Medulla oblongata (tissue), 1 donor: ENCODE measurements at regions not wholly inside any gene's neighbourhood (a gene's known extent, or its start where the extent isn't known, plus 50 kb on each side); places are given as distances from the start of the nearest gene placed in this dataset.
"Not testable (repeated sequence)": the region's sequence is repeated elsewhere in the genome, so short reads cannot be mapped to it uniquely, and the experiment has no call there.

Experiments used
- DNase-seq: peaks from one replicate; pipeline ENCODE4 v3.0.0-alpha.2; 2015; ENCODE audit errors: extremely low spot score

DNA sequence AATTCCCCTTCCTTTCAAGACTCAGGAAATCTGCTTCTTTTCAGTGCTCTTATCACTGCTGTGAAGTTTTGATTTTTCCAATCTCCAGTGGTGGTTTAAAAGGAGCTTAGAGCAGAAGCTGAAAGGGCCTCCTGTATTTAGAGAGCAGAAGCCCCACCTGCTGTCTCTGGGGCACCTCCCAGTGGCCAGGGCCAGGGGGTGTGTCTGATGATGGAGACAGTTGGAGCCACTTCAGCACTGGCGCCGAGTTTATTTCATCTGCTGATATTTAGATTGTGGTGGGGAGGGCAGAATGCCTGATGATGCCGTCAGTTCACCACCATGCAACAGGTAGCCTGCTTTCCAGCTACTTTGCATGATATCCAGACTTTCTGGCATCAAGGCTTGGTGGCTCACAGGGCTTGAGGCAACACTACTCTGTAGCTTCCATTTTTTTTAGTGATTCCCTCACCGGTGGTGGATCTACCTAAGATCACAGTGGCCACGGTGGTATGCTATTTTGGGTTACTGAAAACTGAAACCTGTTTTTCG is 371.9 kb downstream of the KCNRG start:
- peak; percentile 61 for DNase-seq

DNA sequence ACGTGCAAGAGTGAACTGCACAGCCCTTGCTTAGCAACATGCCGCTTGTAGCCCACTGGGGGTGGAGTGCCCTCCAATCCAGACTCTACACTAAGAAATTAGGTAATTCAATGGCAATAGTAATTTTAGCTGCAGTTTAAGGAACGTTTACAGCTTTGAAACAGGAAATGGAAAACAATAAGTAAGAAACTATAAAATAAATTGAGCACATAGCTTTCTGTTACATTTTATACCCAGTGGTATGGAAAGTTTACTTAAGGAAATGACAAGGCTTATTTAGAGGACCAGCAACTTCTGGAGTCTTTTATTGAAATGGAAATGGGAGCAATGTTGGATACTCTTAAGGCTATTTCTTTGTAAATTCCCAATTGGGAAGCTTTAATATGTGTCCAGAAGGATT is 373.2 kb downstream of the KCNRG start:
- DNase-seq = no peak

DNA sequence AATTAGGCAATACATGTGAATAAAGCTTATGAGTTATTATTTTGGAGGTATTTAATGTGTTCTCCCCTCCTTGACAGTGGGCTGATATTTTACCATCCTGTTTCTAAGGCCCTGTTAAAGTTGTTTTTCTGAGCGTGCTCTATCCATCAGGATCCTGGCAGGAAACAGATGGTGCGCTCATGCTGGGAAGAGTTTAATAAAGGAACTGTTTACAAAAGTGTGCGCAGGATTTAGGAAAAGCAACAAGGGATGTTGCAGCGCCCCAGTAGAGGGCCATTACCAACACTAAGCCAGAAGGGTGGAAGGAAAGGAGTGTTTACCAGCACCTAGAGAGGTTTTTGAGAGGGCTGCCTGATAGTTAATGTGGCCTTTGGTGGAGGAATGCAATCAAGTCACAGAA is 374.5 kb downstream of the KCNRG start:
- no peak for DNase-seq

DNA sequence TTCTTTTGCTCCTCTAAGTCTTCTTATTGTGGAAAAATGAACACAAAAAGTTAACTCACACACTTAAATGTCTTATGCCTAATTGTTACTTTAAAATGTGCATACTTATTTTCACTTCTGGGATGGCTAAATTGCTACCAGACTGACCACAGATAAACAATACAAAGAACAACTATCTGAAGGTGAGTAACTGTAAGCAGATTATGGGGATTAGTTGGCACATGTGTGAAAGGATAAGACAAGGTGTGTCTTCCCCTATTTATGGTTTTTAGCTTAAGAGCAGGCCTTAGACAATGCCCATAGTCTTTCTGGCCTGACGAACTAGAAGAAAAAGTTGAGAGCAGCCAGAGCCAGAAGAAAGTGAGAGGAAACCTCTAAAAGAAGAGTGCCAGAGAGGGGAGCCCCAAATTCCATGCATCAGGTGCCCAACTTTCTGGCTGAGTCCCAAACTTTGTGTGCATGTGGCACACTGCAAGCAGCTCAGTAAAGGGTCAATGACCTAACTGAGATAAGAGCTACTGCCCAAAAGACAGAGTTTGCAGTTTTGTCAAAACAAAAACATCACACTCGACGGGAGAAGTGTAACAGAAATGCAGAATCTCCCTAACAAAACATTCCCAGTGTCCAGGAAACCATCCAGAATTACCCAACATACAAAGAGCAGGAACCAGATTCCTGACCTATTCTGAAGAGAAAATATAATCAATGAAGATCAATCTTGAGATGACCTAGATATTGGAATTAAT is 375.4 kb downstream of the KCNRG start:
- DNase-seq = no peak

DNA sequence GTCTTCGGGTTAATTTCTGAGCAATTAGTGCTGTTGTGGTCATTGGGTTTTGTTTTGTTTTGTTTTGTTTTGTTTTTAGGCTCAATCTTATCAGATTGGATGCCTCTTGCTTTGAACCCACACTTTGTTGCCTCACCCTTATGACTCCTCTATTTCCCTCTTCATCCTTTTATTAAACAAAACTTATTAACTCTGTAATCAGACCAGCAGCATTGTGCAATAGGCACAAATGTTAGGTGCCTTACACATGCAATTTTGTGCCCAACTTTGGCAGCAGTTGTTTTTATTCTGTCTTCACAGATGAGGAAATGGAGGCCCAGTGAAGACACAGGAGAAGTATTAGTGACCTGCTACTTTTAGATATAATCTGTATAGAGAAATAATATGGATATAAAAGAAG is 377.7 kb downstream of the KCNRG start:
- DNase-seq = no peak

DNA sequence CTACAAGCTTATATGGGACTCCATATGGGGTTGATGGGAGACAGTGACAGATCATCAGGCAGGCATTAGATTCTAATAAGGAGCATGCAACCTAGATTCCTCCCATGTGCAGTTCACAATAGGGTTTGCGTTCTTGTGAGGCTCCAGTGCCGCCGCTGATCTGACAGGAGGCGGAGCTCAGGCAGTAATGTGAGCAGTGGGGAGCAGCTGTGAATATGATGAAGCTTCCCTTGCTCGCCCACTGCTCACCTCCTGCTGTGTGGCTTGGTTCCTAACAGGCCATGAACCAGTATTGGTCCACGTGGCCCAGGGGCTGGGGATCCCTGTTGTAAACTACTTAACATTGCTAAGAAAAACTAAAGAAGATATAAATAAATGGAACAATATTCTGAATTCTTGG is 378.4 kb downstream of the KCNRG start:
- peak; percentile 28 for DNase-seq

DNA sequence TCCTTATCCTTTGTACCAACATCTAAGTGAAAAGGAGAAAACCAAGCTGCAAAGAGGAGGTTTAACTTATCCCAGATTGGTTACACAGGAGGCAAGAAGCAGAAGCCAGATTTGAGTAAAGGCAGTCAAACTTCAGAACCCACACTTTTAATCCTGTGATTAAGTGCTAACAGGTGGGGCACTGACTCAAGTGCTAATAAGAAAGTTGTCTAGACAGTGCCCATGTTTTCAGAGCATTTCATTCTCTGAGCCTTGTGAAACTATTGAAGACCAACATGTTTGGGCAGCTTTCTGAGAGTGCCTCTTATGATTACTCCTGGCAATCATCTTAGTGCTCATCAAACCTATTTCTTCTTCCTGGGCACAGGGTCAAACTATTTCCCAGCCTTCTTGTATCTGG is 380.8 kb downstream of the KCNRG start:
- no peak for DNase-seq

DNA sequence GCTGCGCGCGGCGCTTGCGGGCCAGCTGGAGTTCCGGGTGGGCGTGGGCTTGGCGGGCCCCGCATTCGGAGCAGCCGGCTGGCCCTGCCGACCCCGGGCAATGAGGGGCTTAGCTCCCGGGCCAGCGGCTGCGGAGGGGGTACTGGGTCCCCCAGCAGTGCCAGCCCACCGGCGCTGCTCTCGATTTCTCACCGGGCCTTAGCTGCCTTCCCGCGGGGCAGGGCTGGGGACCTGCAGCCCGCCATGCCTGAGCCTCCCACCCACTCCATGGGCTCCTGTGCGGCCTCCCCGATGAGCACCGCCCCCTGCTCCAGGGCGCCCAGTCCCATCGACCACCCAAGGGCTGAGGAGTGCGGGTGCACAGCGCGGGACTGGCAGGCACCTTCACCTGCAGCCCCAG is 381.4 kb downstream of the KCNRG start:
- DNase-seq = not testable (repeated sequence)

DNA sequence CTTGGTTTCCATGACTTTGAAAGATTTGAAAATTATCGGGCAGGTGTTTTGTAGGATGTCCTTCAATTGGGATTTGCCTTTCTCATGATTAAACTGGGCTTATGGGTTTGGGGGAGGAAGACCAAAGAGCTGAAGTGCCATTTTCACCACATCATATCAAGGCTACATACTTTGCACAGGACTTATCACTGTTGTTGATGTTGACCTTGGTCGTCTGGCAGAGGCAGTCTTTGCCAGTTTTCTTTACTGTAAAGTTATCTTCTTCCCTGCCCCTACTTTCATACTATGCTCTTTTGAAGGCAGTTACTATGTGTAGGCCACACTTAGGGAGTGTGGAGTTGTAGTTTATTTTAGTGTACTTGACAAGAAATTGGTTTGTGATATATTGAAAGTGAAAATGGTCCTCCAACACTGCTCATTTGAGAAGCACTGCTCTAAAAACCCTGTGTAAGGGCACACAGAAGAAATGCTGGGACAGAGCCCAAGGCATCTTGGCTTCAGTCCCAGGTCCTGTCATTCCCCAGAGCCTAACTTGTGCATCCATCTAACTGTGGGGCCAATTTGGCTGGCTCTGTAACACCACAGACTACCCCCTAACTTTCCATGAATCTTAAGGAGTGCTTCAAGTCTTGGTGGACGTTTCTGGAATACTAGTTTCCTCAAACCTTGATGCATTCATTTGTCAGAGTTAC is 384.9 kb downstream of the KCNRG start:
- peak; percentile 90 for DNase-seq

DNA sequence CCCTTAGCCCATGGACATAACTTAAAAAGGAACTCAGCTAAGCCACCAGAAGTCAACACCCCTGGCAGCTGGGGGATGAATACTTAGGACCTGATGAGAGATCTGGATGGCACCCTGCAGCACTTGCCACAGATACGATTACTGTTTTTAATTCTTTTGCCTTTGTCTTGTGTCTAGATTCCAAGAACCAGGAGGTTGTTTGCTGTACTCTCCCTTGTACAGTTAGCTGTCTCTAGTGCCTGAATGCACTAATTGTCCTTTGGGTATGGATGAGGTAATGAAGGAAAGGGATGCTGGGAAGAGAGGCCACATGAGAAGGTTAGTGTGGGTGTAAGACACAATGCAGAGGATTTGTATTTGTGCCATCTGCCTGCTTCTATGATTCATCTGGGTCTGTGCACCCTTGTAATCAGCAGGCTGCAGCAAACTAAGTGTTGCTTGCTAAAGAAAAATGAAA is 385.8 kb downstream of the KCNRG start:
- peak; percentile 90 for DNase-seq

DNA sequence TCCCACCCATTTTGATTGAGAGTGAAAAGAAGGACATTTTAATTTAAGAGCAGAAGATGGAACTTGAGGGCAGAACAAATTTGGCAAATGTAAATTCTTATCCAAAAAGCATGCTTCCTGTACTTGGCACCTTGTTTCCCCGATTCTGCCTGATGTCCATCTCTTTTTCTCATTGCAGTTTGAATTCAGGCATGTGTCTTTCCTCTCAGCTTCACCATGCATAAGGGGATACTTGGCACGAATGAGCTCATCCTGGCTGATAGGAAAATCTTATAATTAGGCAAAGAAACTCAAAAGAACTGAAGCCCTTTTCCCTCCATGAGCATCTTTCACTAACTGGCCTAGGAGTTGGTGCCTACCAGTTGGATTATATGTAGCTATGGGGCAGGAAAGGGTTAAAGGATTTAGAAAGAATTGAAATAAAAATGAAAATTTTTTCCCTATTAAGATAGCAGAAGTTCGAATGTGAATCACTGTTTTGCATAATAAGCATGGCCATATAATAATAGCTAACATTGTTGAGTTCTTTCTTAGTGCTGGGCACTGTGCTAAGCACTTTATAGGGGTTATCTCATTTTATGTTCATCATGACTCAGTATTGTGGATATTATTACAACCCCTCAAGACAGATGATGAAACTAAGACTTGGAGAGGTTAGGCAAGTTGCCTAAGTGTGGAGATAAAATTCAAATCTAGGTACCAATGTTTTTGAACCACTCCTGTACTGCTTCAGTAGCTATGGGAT is 386.6 kb downstream of the KCNRG start:
- peak; percentile 25 for DNase-seq

DNA sequence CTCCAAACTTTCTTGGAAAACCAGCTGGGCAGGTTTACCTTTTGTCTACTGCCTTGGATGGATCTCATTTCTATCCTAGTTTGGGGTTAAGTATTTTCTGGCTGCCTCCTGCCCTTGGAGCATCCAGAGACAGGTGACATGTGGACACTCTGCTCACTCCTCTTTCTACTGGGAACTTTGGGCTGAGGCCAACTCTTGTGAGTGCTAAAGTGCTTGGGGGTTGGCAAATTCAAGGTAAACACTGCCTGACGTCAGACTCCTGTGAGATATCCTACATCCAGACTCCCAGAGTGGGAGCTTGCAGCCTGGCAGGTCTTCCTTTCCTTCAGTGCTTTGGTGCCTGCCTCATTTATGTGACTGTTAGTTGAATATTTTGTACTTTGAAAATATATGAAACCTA is 388.1 kb downstream of the KCNRG start:
- no peak for DNase-seq

DNA sequence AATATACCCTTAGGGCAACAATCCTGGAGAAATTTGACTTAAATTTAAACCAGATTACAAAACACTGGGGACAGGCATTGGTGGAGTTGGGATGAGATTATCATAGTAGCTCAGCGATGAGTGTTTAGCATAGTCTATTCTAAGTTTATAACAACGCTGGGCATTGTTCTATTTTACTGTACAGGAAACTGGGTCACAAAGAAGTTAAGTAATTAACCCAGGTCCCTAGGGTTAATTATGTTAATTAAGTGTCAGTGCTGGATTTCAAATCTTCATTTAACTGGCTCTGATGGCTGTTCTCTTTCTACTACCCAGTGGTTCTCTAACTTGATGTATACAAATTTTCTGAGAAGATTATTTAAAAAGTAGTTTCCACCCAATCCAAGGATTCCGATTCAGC is 388.9 kb downstream of the KCNRG start:
- no peak for DNase-seq

DNA sequence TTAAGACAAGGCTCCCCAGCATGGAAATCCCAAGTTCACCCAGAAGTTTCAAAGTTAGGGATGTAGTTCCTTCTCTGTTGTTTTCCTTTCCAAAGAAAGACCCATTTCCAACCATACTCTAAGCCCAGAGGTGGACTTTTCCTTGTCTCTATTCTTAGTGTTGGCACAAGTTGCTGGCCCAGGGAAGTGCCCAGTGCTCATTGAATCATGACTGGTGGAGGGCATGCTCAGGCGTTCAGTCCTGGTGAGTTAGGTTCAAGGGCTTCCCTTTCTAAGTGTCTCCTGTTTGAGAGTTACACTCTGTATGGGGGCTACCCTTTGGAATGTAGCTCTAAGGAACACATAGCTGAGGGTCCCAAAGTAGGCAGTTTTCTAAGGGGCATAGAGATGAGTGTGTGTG is 389.5 kb downstream of the KCNRG start:
- DNase-seq = no peak

DNA sequence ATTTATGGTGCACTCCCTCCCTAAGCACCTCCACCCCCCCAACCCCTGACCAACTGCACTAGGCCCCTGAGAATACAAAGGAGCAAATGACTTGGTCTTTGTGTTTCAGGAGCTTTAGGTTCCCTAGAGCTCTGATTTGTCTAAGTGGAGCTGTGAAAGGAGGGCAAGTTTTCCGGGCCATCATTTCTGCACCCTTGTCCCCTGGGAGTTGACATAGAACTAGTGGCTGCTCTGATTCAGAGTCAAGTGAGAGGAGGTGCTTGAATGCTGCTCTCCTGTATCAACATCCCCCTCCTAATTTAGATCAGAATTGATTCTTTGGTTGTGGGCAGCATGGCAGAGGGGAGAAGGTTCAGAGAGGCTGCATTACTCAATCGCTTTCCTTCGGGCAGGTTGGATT is 391.6 kb downstream of the KCNRG start:
- no peak for DNase-seq

DNA sequence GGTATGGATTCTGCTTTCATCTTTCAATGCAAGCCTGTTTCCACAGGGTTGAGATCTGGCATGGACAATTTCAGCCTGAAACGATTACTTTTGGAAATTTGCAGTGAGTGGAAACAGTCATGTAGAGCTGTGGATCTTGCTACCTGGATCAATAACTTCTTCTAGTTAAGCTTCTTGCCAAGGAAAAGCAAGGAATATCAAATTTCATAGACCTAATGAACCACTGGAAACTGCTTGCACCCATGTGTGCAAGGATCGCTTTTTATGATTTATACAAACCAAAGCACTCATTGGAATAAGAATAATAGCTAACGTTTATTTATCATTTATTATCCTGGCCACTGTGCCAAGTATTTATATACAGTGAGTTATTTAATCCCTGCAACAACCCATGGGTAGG is 392.8 kb downstream of the KCNRG start:
- no peak for DNase-seq

DNA sequence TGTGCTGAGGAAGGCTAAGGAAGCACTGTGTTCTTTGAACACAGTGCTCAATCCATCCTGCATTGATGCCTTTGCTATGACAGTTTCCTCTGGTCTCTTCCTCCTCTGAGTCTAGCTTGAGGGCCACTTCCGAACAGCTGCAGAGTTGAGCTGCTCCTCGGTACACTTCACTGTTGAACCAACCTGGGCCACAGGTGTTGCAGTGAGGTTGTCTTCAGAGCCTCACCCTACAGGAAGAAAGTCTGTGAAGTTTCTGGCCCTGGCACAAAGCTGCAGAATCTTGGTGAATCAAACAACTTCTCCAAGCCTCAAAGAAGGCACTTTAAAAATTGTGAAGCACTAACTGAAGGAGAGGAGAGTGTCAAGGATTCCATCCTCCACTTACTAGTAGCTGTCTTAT is 394.0 kb downstream of the KCNRG start:
- DNase-seq = no peak

DNA sequence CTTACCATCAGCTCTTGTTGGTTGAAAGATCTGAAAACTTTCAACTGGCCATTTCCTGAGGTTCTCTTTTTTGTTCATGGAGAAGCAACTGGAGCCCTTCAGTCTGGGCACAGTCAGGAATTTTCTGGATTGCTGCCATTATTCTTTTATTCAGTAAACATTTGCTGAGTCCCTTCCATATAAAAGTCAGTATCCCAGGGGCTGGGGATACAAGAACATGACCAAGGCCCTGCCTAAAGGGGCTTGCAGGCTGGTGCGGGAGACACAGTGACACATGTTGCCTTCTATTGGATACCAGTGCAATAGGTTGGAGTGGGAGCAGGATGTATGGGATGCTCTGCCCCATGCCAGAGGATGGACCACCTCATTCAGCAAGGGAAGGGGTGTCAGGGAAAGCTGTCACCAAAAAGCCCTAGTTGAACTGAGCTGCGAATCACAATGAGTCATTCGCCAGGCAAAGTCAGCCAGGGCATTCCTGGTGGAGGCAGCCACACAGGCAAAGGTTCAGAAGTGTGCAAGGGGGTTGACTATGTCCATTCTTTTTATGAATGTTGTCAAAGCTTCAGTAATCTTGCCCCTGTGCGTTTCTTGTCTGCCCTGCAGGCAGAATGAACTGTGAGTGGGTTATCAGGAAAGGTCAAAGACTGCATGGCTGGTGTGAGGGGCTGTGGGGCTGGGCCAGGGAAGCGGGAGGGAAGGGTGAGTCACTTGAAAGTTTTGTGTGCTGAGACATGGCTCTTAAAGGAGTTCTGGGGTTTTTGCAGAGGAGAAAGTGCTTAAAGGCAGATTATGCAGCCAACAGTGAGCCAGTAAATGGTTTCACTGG is 395.9 kb downstream of the KCNRG start:
- no peak for DNase-seq

DNA sequence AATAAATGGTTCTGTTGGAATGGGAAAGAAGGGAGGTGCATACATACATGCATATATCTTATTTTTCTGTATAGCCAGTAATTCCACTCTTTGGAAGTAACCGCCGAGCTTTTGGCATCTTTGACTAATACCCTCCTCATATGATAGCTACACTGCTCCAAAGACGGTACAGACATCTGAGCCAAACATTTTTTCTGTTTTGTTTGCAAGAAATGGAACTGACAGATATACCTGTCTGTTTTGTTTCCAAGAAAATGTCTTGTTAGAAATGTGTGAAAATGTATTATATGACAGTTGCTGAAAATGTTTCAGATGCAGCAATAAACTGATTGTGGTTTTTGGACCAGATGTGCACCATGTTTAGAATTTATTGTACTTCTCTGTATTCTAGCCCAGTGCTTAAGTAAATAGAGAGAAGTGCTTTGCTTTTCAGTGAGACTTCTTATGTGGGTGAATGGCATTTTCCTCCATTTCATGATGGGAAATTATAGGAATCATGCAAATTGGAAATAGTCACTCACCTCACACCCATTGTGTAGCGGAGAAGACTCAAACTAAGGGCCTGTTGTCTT is 396.9 kb downstream of the KCNRG start:
- no peak for DNase-seq

DNA sequence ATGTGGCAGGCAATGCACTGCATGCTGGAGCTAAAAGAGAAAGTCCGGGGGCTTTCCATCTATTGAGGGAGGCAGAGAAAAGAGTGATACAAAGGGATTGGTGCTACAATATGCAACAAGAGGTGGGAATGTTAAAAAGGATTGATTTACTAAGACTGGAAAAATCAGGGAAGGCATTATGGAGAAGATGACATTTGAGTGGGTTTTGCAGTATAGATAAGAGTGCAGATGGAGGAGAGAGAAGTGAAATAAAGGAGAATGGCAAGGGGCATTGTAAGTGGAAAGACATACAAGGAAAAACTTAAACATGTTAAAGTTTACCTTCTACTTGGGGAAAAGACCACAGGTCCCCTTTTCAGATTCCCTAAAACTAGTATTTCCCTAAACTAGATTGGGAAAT is 399.4 kb downstream of the KCNRG start:
- DNase-seq = no peak

DNA sequence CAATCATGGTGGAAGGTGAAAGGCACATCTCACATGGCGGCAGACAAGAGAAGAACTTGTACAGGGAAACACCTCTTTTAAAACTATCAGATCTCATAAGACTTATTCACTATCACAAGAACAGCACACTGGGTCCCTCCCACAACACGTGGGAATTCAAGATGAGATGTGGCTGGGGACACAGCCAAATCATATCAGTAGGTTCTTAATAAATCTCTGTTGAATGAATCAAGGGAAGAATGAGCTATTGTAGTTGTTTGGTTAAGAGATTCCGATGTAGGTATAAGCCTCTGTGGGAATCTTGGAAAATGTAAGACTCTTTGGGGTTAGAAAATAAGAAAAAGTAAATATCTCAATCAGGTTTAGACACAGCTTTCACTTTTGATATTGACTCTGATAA is 400.2 kb downstream of the KCNRG start:
- DNase-seq = no peak
